ENCODE measurements at regions not wholly inside any gene's neighbourhood (a gene's known extent, or its start where the extent isn't known, plus 50 kb on each side); places are given as distances from the start of the nearest gene placed in this dataset.

DNA sequence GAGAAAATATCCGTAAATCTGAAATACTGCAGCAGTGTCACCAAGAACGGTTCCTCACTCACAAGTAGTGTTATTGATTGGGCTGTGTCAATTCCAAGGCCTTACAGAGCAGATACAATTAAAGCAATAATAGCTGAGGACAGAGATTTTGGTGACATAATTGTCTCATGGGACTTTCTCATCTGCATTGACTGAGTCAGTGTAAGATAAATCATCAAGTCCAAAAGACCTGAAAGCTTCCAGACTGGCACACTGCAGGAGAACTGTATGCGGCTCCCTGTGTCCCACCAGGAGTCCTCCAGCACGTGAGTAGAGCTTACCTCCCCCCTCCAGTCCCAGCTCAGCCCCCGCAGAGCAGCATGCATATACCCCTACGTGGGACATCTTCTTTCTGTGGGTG lies 655.2 kb upstream of the ARID1B start (continued):
- TF ChIP-seq ZNF331 (CRISPR knock-in tag; IDR thresholded peaks at IDR 0.05; ENCODE audit: low read depth) = no peak
- TF ChIP-seq EZH2 (IDR thresholded peaks at IDR 0.05; ENCODE audit: low read depth, unreplicated experiment) = no peak
- TF ChIP-seq, protein P1, sequence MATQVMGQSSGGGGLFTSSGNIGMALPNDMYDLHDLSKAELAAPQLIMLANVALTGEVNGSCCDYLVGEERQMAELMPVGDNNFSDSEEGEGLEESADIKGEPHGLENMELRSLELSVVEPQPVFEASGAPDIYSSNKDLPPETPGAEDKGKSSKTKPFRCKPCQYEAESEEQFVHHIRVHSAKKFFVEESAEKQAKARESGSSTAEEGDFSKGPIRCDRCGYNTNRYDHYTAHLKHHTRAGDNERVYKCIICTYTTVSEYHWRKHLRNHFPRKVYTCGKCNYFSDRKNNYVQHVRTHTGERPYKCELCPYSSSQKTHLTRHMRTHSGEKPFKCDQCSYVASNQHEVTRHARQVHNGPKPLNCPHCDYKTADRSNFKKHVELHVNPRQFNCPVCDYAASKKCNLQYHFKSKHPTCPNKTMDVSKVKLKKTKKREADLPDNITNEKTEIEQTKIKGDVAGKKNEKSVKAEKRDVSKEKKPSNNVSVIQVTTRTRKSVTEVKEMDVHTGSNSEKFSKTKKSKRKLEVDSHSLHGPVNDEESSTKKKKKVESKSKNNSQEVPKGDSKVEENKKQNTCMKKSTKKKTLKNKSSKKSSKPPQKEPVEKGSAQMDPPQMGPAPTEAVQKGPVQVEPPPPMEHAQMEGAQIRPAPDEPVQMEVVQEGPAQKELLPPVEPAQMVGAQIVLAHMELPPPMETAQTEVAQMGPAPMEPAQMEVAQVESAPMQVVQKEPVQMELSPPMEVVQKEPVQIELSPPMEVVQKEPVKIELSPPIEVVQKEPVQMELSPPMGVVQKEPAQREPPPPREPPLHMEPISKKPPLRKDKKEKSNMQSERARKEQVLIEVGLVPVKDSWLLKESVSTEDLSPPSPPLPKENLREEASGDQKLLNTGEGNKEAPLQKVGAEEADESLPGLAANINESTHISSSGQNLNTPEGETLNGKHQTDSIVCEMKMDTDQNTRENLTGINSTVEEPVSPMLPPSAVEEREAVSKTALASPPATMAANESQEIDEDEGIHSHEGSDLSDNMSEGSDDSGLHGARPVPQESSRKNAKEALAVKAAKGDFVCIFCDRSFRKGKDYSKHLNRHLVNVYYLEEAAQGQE (IDR thresholded peaks at IDR 0.05; ENCODE audit: unreplicated experiment) = no peak
- no peak for TF ChIP-seq STAT1 (IDR thresholded peaks at IDR 0.05; ENCODE audit: unreplicated experiment)
- TF ChIP-seq, protein P2, sequence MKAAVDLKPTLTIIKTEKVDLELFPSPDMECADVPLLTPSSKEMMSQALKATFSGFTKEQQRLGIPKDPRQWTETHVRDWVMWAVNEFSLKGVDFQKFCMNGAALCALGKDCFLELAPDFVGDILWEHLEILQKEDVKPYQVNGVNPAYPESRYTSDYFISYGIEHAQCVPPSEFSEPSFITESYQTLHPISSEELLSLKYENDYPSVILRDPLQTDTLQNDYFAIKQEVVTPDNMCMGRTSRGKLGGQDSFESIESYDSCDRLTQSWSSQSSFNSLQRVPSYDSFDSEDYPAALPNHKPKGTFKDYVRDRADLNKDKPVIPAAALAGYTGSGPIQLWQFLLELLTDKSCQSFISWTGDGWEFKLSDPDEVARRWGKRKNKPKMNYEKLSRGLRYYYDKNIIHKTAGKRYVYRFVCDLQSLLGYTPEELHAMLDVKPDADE (IDR thresholded peaks at IDR 0.05) = no peak
- TF ChIP-seq ZNF114 (CRISPR knock-in tag; IDR thresholded peaks at IDR 0.05) = no peak

DNA sequence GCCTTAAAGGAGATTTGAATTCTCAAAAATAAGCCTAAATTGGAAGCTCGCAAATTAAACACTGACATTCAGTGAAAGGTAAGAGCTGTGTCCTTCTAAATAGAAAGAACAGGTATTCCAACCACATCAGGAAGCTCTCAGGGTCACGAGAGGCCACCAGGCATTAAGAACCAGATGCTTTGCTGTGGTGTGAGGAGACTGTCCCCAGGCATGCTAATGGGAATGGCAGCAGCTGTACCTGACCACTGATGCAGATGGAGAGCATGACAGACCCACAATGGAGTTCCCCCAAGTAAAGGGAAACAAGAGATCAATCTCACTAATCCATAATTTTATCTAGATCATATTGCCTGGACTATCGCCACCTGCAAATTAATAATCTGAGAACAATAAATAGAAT lies 658.9 kb upstream of the NOX3 start:
- no peak for ATAC-seq
- H3K36me3 ChIP-seq (ENCODE audit: insufficient read depth) = no peaks in the 10 kb centered on the region

More for the DNA sequence above, 658.9 kb upstream of the NOX3 start:
- H3K27me3 ChIP-seq (ENCODE audit: insufficient read depth) = no peaks in the 10 kb centered on the region
- H3F3A ChIP-seq (replicated peaks; ENCODE audit: low read depth) = no peaks in the 10 kb centered on the region
- no peak for DNase-seq (ENCODE audit: low spot score)
- H3K4me2 ChIP-seq = no peak overlapping the region
- H3K27ac ChIP-seq (ENCODE audit: low read depth) = no peak overlapping the region
- H3K4me1 ChIP-seq (ENCODE audit: insufficient read depth) = no peaks in the 10 kb centered on the region
- no peak overlapping the region for H3K4me3 ChIP-seq
- Mint-ChIP-seq H3K36me3 (ENCODE audit: low read depth) (no peaks in the 10 kb centered on the region; the same call in 2 of the 3 replicates), H3K9me3 (no peaks in the 10 kb centered on the region; the same call in 2 of the 3 replicates), H3K4me1 (no peaks in the 10 kb centered on the region), H3K27me3 (ENCODE audit: insufficient read depth, low read depth, poor library complexity) (peaks cover 1% of the 10 kb centered on the region), H3K27ac (no peak overlapping the region), H3K4me3 (no peak overlapping the region)
- no peaks in the 10 kb centered on the region for H4K20me1 ChIP-seq (replicated peaks; ENCODE audit: insufficient read depth)
- H3K9me2 ChIP-seq (ENCODE audit: insufficient read depth) = 0 out of 2 replicates have a peak, but pooled peaks cover 8% of the 10 kb centered on the region
- TF ChIP-seq, protein P3, sequence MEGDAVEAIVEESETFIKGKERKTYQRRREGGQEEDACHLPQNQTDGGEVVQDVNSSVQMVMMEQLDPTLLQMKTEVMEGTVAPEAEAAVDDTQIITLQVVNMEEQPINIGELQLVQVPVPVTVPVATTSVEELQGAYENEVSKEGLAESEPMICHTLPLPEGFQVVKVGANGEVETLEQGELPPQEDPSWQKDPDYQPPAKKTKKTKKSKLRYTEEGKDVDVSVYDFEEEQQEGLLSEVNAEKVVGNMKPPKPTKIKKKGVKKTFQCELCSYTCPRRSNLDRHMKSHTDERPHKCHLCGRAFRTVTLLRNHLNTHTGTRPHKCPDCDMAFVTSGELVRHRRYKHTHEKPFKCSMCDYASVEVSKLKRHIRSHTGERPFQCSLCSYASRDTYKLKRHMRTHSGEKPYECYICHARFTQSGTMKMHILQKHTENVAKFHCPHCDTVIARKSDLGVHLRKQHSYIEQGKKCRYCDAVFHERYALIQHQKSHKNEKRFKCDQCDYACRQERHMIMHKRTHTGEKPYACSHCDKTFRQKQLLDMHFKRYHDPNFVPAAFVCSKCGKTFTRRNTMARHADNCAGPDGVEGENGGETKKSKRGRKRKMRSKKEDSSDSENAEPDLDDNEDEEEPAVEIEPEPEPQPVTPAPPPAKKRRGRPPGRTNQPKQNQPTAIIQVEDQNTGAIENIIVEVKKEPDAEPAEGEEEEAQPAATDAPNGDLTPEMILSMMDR (conservative IDR thresholded peaks at IDR 0.05; ENCODE audit: low read depth in 2 of 2) = no peak
- TF ChIP-seq, protein P1 (IDR thresholded peaks at IDR 0.05; ENCODE audit: unreplicated experiment) = no peak
- TF ChIP-seq STAT1 (IDR thresholded peaks at IDR 0.05; ENCODE audit: unreplicated experiment) (no peak), ZNF331 (CRISPR knock-in tag; IDR thresholded peaks at IDR 0.05; ENCODE audit: low read depth) (no peak), JUNB (IDR thresholded peaks at IDR 0.05; ENCODE audit: unreplicated experiment) (no peak), EZH2 (IDR thresholded peaks at IDR 0.05; ENCODE audit: low read depth, unreplicated experiment) (no peak), CREB1 (CRISPR knock-in tag; IDR thresholded peaks at IDR 0.05; ENCODE audit: low read depth) (no peak), ZNF114 (CRISPR knock-in tag; IDR thresholded peaks at IDR 0.05) (no peak), EZH2phosphoT487 (IDR thresholded peaks at IDR 0.05; ENCODE audit: unreplicated experiment) (no peak), POLR2AphosphoS5 (IDR thresholded peaks at IDR 0.05; ENCODE audit: low read depth) (no peak)
- TF ChIP-seq, protein P2 (IDR thresholded peaks at IDR 0.05) = no peak
- H2AFZ ChIP-seq = no peak overlapping the region
- H3K79me2 ChIP-seq (replicated peaks; ENCODE audit: insufficient read depth) = no peaks in the 10 kb centered on the region

Measured in GM23338 (cell line).